ENCODE measurements at regions not wholly inside any gene's neighbourhood (a gene's known extent, or its start where the extent isn't known, plus 50 kb on each side); places are given as distances from the start of the nearest gene placed in this dataset.

DNA sequence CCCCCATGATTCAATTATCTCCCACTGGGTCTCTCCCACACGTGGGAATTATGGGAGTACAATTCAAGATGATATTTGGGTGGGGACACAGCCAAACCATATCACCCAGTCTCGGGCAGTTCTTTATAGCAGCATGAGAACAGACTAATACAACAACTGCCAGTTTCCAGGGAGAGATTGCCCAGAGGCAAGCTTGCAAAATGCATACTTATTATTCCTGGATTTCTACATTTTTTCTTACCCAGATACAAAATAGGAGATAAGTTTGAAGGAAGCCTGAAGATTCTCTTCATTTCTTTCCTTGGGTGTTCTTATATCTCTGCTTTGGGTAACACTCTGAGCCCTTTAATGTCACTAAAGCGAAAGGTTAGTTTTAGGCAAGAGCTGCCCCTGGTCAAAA is 691.2 kb downstream of the TAF11L14 start:
- Histone ChIP-seq H3K27ac (replicated peaks) (no peak overlapping the region), H3K27me3 (ENCODE audit: insufficient read depth, poor library complexity, severe bottlenecking) (no peaks in the 10 kb centered on the region), H3K4me3 (replicated peaks; ENCODE audit: insufficient read depth, low read length) (no peak overlapping the region)
- TF ChIP-seq POLR2AphosphoS5 (IDR thresholded peaks at IDR 0.05; ENCODE audit: low read depth), result no peak
- TF ChIP-seq GABPA (IDR thresholded peaks at IDR 0.05; ENCODE audit: low read depth), result no peak
- TF ChIP-seq, protein P1, sequence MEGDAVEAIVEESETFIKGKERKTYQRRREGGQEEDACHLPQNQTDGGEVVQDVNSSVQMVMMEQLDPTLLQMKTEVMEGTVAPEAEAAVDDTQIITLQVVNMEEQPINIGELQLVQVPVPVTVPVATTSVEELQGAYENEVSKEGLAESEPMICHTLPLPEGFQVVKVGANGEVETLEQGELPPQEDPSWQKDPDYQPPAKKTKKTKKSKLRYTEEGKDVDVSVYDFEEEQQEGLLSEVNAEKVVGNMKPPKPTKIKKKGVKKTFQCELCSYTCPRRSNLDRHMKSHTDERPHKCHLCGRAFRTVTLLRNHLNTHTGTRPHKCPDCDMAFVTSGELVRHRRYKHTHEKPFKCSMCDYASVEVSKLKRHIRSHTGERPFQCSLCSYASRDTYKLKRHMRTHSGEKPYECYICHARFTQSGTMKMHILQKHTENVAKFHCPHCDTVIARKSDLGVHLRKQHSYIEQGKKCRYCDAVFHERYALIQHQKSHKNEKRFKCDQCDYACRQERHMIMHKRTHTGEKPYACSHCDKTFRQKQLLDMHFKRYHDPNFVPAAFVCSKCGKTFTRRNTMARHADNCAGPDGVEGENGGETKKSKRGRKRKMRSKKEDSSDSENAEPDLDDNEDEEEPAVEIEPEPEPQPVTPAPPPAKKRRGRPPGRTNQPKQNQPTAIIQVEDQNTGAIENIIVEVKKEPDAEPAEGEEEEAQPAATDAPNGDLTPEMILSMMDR (IDR thresholded peaks at IDR 0.05; ENCODE audit: insufficient read depth, low read length), result no peak
- TF ChIP-seq SPI1 (IDR thresholded peaks at IDR 0.05; ENCODE audit: borderline replicate concordance, low read depth), result no peak
- TF ChIP-seq, protein P2, sequence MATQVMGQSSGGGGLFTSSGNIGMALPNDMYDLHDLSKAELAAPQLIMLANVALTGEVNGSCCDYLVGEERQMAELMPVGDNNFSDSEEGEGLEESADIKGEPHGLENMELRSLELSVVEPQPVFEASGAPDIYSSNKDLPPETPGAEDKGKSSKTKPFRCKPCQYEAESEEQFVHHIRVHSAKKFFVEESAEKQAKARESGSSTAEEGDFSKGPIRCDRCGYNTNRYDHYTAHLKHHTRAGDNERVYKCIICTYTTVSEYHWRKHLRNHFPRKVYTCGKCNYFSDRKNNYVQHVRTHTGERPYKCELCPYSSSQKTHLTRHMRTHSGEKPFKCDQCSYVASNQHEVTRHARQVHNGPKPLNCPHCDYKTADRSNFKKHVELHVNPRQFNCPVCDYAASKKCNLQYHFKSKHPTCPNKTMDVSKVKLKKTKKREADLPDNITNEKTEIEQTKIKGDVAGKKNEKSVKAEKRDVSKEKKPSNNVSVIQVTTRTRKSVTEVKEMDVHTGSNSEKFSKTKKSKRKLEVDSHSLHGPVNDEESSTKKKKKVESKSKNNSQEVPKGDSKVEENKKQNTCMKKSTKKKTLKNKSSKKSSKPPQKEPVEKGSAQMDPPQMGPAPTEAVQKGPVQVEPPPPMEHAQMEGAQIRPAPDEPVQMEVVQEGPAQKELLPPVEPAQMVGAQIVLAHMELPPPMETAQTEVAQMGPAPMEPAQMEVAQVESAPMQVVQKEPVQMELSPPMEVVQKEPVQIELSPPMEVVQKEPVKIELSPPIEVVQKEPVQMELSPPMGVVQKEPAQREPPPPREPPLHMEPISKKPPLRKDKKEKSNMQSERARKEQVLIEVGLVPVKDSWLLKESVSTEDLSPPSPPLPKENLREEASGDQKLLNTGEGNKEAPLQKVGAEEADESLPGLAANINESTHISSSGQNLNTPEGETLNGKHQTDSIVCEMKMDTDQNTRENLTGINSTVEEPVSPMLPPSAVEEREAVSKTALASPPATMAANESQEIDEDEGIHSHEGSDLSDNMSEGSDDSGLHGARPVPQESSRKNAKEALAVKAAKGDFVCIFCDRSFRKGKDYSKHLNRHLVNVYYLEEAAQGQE (IDR thresholded peaks at IDR 0.05; ENCODE audit: insufficient replicate concordance, low read depth), result no peak
- DNase-seq (ENCODE audit: low read depth in 1 of 2, low spot score in 1 of 2), result no peak

DNA sequence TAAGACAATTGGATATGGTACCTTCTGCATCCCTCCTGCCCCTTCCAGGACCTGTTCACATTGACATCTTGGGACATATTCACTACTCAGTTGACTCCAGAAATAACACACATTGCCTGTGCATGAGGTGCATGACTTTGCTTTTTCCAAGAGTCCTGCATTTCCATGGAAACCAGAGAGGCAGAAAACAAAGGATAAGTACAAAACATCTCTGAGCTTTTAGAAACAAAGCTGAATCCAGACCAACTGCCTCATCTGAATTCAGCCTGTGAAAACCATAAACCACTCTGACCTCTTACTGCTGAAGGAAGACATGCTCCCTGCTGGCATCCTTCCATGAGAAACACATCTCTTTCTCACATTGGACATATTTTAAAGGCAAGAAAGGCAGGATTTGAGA is 695.1 kb downstream of the TAF11L14 start:
- no peak overlapping the region for H3K27ac ChIP-seq (replicated peaks)
- no peaks in the 10 kb centered on the region for H3K27me3 ChIP-seq (ENCODE audit: insufficient read depth, poor library complexity, severe bottlenecking)
- no peak for DNase-seq (ENCODE audit: low read depth in 1 of 2, low spot score in 1 of 2)
- no peak overlapping the region for H3K4me3 ChIP-seq (replicated peaks; ENCODE audit: insufficient read depth, low read length)
- TF ChIP-seq GABPA (IDR thresholded peaks at IDR 0.05; ENCODE audit: low read depth) (no peak), SPI1 (IDR thresholded peaks at IDR 0.05; ENCODE audit: borderline replicate concordance, low read depth) (no peak), POLR2AphosphoS5 (IDR thresholded peaks at IDR 0.05; ENCODE audit: low read depth) (no peak)
- TF ChIP-seq, protein P1 (IDR thresholded peaks at IDR 0.05; ENCODE audit: insufficient read depth, low read length), result no peak
- TF ChIP-seq, protein P2 (IDR thresholded peaks at IDR 0.05; ENCODE audit: insufficient replicate concordance, low read depth), result no peak

DNA sequence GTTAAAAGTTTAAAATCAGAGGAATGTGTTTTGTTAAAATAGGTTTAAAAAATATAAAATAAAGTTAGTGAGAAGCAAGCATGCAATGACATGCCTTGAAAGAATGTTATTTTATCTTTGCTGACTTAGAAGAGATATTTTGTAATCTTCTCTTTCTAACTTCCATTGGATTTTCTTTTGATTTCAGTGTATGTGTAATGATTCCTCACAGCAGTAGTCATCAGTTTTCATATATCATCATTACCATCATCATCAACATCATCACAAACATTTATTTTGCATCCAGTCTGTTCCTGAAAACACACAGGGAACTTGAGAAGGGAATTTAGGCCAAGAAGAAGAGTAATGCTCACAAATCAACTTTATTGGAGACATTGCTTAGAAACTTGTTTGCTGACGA is 699.6 kb downstream of the TAF11L14 start:
- DNase-seq (ENCODE audit: low read depth in 1 of 2, low spot score in 1 of 2), result no peak
- Histone ChIP-seq H3K27me3 (ENCODE audit: insufficient read depth, poor library complexity, severe bottlenecking) (no peaks in the 10 kb centered on the region), H3K4me3 (replicated peaks; ENCODE audit: insufficient read depth, low read length) (no peak overlapping the region), H3K27ac (replicated peaks) (no peak overlapping the region)
- TF ChIP-seq, protein P2 (IDR thresholded peaks at IDR 0.05; ENCODE audit: insufficient replicate concordance, low read depth), result no peak
- TF ChIP-seq, protein P1 (IDR thresholded peaks at IDR 0.05; ENCODE audit: insufficient read depth, low read length), result no peak
- TF ChIP-seq GABPA (IDR thresholded peaks at IDR 0.05; ENCODE audit: low read depth) (no peak), POLR2AphosphoS5 (IDR thresholded peaks at IDR 0.05; ENCODE audit: low read depth) (no peak), SPI1 (IDR thresholded peaks at IDR 0.05; ENCODE audit: borderline replicate concordance, low read depth) (no peak)

Data from HL-60 (cell line).